Left lung (tissue), 4 donors: ENCODE measurements at regions not wholly inside any gene's neighbourhood (a gene's known extent, or its start where the extent isn't known, plus 50 kb on each side); places are given as distances from the start of the nearest gene placed in this dataset.

ENCODE experiments used
- ATAC-seq: fragments of 200-7000 bp; cut with Tn5 transposase; one replicate; pipeline ENCODE4 v1.9.1; 2020; ENCODE audit warnings: moderate library complexity
- DNase-seq, 4 donors: peaks; one replicate each; pipeline ENCODE4 v3.0.0-alpha.2; 2013 to 2020
- H3K27ac ChIP-seq, 2 donors: fragments of 200-600 bp; sonication (generic) in 1 of 2; one replicate each; pipeline versions ENCODE4 v1.5.0 to v1.8.0; 2020 to 2021
- H3K27me3 ChIP-seq, 2 donors: fragments of 200-600 bp; sonication (generic) in 1 of 2; one replicate each; pipeline versions ENCODE4 v1.5.0 to v1.8.0; 2020 to 2021
- H3K36me3 ChIP-seq, 2 donors: fragments of 200-600 bp; sonication (generic) in 1 of 2; one replicate each; pipeline versions ENCODE4 v1.5.0 to v1.8.0; 2020 to 2021
- H3K4me1 ChIP-seq, 2 donors: fragments of 200-600 bp; one replicate each; pipeline ENCODE4 v1.8.0; 2021
- H3K4me3 ChIP-seq, 2 donors: fragments of 200-600 bp; sonication (generic) in 1 of 2; one replicate each; pipeline versions ENCODE4 v1.5.0 to v1.8.0; 2020 to 2021; ENCODE audit warnings: mild to moderate bottlenecking in 1 of 2
- H3K9me3 ChIP-seq, 2 donors: fragments of 200-600 bp; sonication (generic) in 1 of 2; one replicate each; pipeline versions ENCODE4 v1.5.0 to v1.8.0; 2020 to 2021
- intact Hi-C, 2 donors: fragments of 100-400 bp; cut with DNase I; formaldehyde crosslinking; loops; one replicate each; pipeline versions ENCODE4 v1.11.2 to v1.14.2; 2022
- TF ChIP-seq, protein P1 (sequence below), 2 donors: fragments of 200-600 bp; sonication (generic) in 1 of 2; IDR thresholded peaks; one replicate each; pipeline versions ENCODE4 v1.5.0 to v1.8.0; 2021; ENCODE audit warnings: antibody characterized with exemption in 2 of 2
- donor health status: DM: no; HTN: yes; CAD: no.
- donor health status: DM: no; HTN: no; CAD: no.

- Histone ChIP-seq H3K4me3 (no peak overlapping the region), H3K36me3 (no peaks in the 10 kb centered on the region), H3K27me3 (no peaks in the 10 kb centered on the region), H3K9me3 (no peaks in the 10 kb centered on the region), H3K4me1 (no peaks in the 10 kb centered on the region), H3K27ac (no peak overlapping the region)
- TF ChIP-seq, protein P1, sequence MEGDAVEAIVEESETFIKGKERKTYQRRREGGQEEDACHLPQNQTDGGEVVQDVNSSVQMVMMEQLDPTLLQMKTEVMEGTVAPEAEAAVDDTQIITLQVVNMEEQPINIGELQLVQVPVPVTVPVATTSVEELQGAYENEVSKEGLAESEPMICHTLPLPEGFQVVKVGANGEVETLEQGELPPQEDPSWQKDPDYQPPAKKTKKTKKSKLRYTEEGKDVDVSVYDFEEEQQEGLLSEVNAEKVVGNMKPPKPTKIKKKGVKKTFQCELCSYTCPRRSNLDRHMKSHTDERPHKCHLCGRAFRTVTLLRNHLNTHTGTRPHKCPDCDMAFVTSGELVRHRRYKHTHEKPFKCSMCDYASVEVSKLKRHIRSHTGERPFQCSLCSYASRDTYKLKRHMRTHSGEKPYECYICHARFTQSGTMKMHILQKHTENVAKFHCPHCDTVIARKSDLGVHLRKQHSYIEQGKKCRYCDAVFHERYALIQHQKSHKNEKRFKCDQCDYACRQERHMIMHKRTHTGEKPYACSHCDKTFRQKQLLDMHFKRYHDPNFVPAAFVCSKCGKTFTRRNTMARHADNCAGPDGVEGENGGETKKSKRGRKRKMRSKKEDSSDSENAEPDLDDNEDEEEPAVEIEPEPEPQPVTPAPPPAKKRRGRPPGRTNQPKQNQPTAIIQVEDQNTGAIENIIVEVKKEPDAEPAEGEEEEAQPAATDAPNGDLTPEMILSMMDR (IDR thresholded peaks at IDR 0.05) = no peak
- intact Hi-C loops = no loop called here
- DNase-seq (no peak), ATAC-seq (no peak)
Measured at GRCh38 chr15:98402486-98402885, 245.9 kb upstream of the IGF1R start.

GRCh38 chr15:98403169-98403568 is 245.2 kb upstream of the IGF1R start:
- DNase-seq = no peak
- intact Hi-C loops = no loop called here
- no peaks in the 10 kb centered on the region for H3K4me1 ChIP-seq
- H3K27me3 ChIP-seq = no peaks in the 10 kb centered on the region
- no peaks in the 10 kb centered on the region for H3K9me3 ChIP-seq
- no peak overlapping the region for H3K4me3 ChIP-seq
- no peak overlapping the region for H3K27ac ChIP-seq
- TF ChIP-seq, protein P1 (IDR thresholded peaks at IDR 0.05) = no peak
- no peak for ATAC-seq
- H3K36me3 ChIP-seq = no peaks in the 10 kb centered on the region

DNA sequence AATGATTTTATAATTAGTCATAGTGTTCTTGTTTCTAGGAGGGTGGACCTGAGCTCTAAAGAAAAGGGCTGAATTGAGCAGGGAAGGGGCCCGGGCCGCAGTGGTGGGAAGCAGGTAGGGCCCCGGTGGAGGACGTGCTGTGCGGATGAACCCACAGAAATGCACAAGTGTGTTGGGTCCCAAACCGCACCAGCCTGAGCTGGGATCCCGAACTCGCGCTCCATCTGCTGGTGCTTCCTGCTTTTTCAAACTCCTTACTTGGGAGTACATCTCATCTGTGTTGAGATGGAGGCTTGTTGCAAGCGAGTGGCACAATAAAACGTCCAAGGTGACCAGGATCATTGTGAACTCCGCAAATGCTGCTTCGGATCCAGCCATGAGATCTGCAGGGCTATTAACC is 244.8 kb upstream of the IGF1R start:
- no peaks in the 10 kb centered on the region for H3K36me3 ChIP-seq
- TF ChIP-seq, protein P1 (IDR thresholded peaks at IDR 0.05) = no peak
- intact Hi-C loops = no loop called here

GRCh38 chr15:98405013-98405412 is 243.3 kb upstream of the IGF1R start:
- TF ChIP-seq, protein P1 (IDR thresholded peaks at IDR 0.05) = no peak
- Histone ChIP-seq H3K9me3 (no peaks in the 10 kb centered on the region), H3K27me3 (no peaks in the 10 kb centered on the region), H3K36me3 (no peaks in the 10 kb centered on the region), H3K27ac (no peak overlapping the region), H3K4me3 (no peak overlapping the region), H3K4me1 (no peaks in the 10 kb centered on the region)
- no peak for DNase-seq
- intact Hi-C loops = no loop called here
- no peak for ATAC-seq

More for the DNA sequence above, 244.8 kb upstream of the IGF1R start:
- Histone ChIP-seq H3K4me1 (no peaks in the 10 kb centered on the region), H3K27ac (no peak overlapping the region), H3K4me3 (no peak overlapping the region), H3K9me3 (no peaks in the 10 kb centered on the region), H3K27me3 (no peaks in the 10 kb centered on the region)
- DNase-seq (no peak), ATAC-seq (no peak)

GRCh38 chr15:98408231-98408630 is 240.1 kb upstream of the IGF1R start:
- H3K27ac ChIP-seq = no peak overlapping the region
- no peaks in the 10 kb centered on the region for H3K4me1 ChIP-seq
- H3K27me3 ChIP-seq = no peaks in the 10 kb centered on the region
- no peaks in the 10 kb centered on the region for H3K9me3 ChIP-seq
- TF ChIP-seq, protein P1 (IDR thresholded peaks at IDR 0.05) = no peak
- no peaks in the 10 kb centered on the region for H3K36me3 ChIP-seq
- intact Hi-C loops = no loop called here
- ATAC-seq (peak; percentile 36), DNase-seq (no peak)
- H3K4me3 ChIP-seq = no peak overlapping the region
